SK-N-SH (cell line): ENCODE measurements at regions not wholly inside any gene's neighbourhood (a gene's known extent, or its start where the extent isn't known, plus 50 kb on each side); places are given as distances from the start of the nearest gene placed in this dataset.

Source experiments
- CTCF ChIA-PET: fragments of 300-600, 350-600 bp; formaldehyde crosslinking; extraction: SDS; loops from one replicate; lab custom pipeline; 2021; lab: Yijun Ruan, JAX
- POLR2A ChIA-PET: fragments of 350-600 bp; sonication (Branson Sonifier 250); formaldehyde crosslinking; extraction: SDS; loops from one replicate; lab custom pipeline; 2020; ENCODE audit warnings: antibody characterized with exemption, inconsistent platforms; lab: Yijun Ruan, JAX
- DNase-seq: peaks from one replicate; pipeline ENCODE4 v3.0.0; 2012
- H2AFZ ChIP-seq: fragments of 200-600 bp; sonication (generic); 2 replicates; pipeline ENCODE4 v1.8.1; 2016; ENCODE audit warnings: antibody characterized with exemption, mild to moderate bottlenecking, low read depth
- H3F3A ChIP-seq: fragments of 200-600 bp; sonication (generic); replicated peaks from 2 replicates; pipeline ENCODE3; 2016; ENCODE audit warnings: antibody characterized with exemption, mild to moderate bottlenecking; ENCODE audit not compliant: insufficient read depth
- H3K27ac ChIP-seq, 2 experiments: fragments of 200-500 bp in 1 of 2; fragments of 200-600 bp in 1 of 2; sonication (Bioruptor generic) in 1 of 2; sonication (generic), shearing (Covaris generic) in 1 of 2; 2 replicates each; pipeline versions ENCODE4 v1.5.1 to v1.6.1; 2014 to 2016; ENCODE audit warnings: low read depth in 2 of 2, inconsistent platforms in 1 of 2, low read length in 1 of 2, mild to moderate bottlenecking in 1 of 2, mixed read lengths in 1 of 2
- H3K27me3 ChIP-seq: fragments of 200-600 bp; sonication (generic), shearing (Covaris generic); 2 replicates; pipeline ENCODE4 v1.6.1; 2016; ENCODE audit warnings: mixed run types; ENCODE audit not compliant: insufficient read depth
- H3K36me3 ChIP-seq, 2 experiments: fragments of 200-500 bp in 1 of 2; fragments of 200-600 bp in 1 of 2; sonication (Bioruptor generic) in 1 of 2; sonication (generic) in 1 of 2; replicated peaks in 1 of 2; 2 replicates each; pipeline versions ENCODE3 to v1.5.1; 2014 to 2016; ENCODE audit warnings: low read length in 1 of 2, mild to moderate bottlenecking in 1 of 2; ENCODE audit not compliant: insufficient read depth in 2 of 2, control insufficient read depth in 1 of 2
- H3K4me1 ChIP-seq, 2 experiments: fragments of 200-500 bp in 1 of 2; fragments of 200-600 bp in 1 of 2; sonication (Bioruptor generic) in 1 of 2; sonication (generic), shearing (Covaris generic) in 1 of 2; 2 replicates each; pipeline versions ENCODE4 v1.5.1 to v1.6.1; 2014 to 2016; ENCODE audit warnings: low read depth in 1 of 2, low read length in 1 of 2, mixed run types in 1 of 2; ENCODE audit not compliant: insufficient read depth in 2 of 2, control insufficient read depth in 1 of 2
- H3K4me2 ChIP-seq: fragments of 200-600 bp; sonication (generic), shearing (Covaris generic); 2 replicates; pipeline ENCODE4 v1.6.1; 2017; ENCODE audit warnings: mixed run types
- H3K4me3 ChIP-seq, 2 experiments: fragments of 200-500 bp in 1 of 2; fragments of 200-600 bp in 1 of 2; sonication (Bioruptor generic) in 1 of 2; sonication (generic), shearing (Covaris generic) in 1 of 2; 2 replicates each; pipeline versions ENCODE4 v1.5.1 to v1.8.1; 2014 to 2016; ENCODE audit warnings: low read depth in 2 of 2, inconsistent platforms in 1 of 2, low read length in 1 of 2, mild to moderate bottlenecking in 1 of 2, mixed read lengths in 1 of 2, moderate library complexity in 1 of 2
- H3K79me2 ChIP-seq: fragments of 200-600 bp; sonication (generic); 2 replicates; pipeline ENCODE4 v1.8.1; 2017; ENCODE audit warnings: mild to moderate bottlenecking; ENCODE audit not compliant: insufficient read depth
- H3K9ac ChIP-seq: fragments of 200-600 bp; sonication (generic); 2 replicates; pipeline ENCODE4 v1.6.1; 2017; ENCODE audit warnings: mixed run types
- H3K9me2 ChIP-seq: fragments of 200-600 bp; sonication (generic); 2 replicates; pipeline ENCODE4 v1.6.1; 2017; ENCODE audit warnings: mixed run types
- H3K9me3 ChIP-seq: fragments of 200-600 bp; sonication (generic); 2 replicates; pipeline ENCODE4 v1.6.1; 2017; ENCODE audit warnings: mixed run types, mild to moderate bottlenecking, moderate library complexity
- H4K20me1 ChIP-seq: fragments of 200-600 bp; sonication (generic); 2 replicates; pipeline ENCODE4 v1.6.1; 2017; ENCODE audit warnings: mild to moderate bottlenecking, mixed run types; ENCODE audit not compliant: insufficient read depth
- CHD2 ChIP-seq: fragments of 150-350 bp; IDR thresholded peaks from 2 replicates; pipeline ENCODE4 v1.6.1; 2018; ENCODE audit warnings: low read length; ENCODE audit not compliant: partially characterized antibody
- CTCF ChIP-seq: fragments of 200-600 bp; sonication (generic); IDR thresholded peaks from 2 replicates; pipeline ENCODE4 v1.6.1; 2017; ENCODE audit warnings: antibody characterized with exemption, mild to moderate bottlenecking, moderate library complexity
- ELF1 ChIP-seq: IDR thresholded peaks from 2 replicates; pipeline ENCODE4 v1.4.0; 2012
- EZH2phosphoT487 ChIP-seq: fragments of 200-600 bp; sonication (generic); IDR thresholded peaks from 2 replicates; pipeline ENCODE4 v1.6.1; 2017; ENCODE audit warnings: low read depth, mixed run types, mild to moderate bottlenecking, antibody characterized with exemption, moderate library complexity, borderline replicate concordance
- FOXJ3 ChIP-seq: sonication (generic); formaldehyde crosslinking; IDR thresholded peaks from 2 replicates; pipeline ENCODE4 v1.5.1; 2020; ENCODE audit warnings: mild to moderate bottlenecking, missing genetic modification reagents
- FOXM1 ChIP-seq: IDR thresholded peaks from 2 replicates; pipeline ENCODE4 v1.4.0; 2012; ENCODE audit warnings: low read depth, mild to moderate bottlenecking
- GABPA ChIP-seq: IDR thresholded peaks from 2 replicates; pipeline ENCODE4 v1.4.0; 2012; ENCODE audit warnings: low read depth, mild to moderate bottlenecking
- GATA2 ChIP-seq: sonication (generic); formaldehyde crosslinking; IDR thresholded peaks from 2 replicates; pipeline ENCODE4 v1.5.0; 2020; ENCODE audit warnings: mild to moderate bottlenecking, missing genetic modification reagents
- JUND ChIP-seq: IDR thresholded peaks from 2 replicates; pipeline ENCODE4 v1.4.0; 2012
- MAX ChIP-seq: IDR thresholded peaks from 2 replicates; pipeline ENCODE4 v1.4.0; 2012; ENCODE audit warnings: low read depth
- MXI1 ChIP-seq: IDR thresholded peaks from 2 replicates; pipeline ENCODE4 v1.6.1; 2012; ENCODE audit warnings: mild to moderate bottlenecking, low read depth, low read length, improper control_type of control experiment
- NFIC ChIP-seq: IDR thresholded peaks from 2 replicates; pipeline ENCODE4 v1.4.0; 2012; ENCODE audit warnings: borderline replicate concordance
- NRF1 ChIP-seq: IDR thresholded peaks from 2 replicates; pipeline ENCODE4 v1.6.1; 2012; ENCODE audit warnings: low read depth, mild to moderate bottlenecking, low read length
- PBX3 ChIP-seq: IDR thresholded peaks from 2 replicates; pipeline ENCODE4; 2012
- POLR2AphosphoS5 ChIP-seq: IDR thresholded peaks from 2 replicates; pipeline ENCODE4 v1.6.1; 2012; ENCODE audit warnings: low read depth, low read length
- RAD21 ChIP-seq: IDR thresholded peaks from 2 replicates; pipeline ENCODE4 v1.6.1; 2012; ENCODE audit warnings: mild to moderate bottlenecking, low read length
- RCOR1 ChIP-seq: fragments of 150-350 bp; IDR thresholded peaks from 2 replicates; pipeline ENCODE4 v1.6.1; 2017; ENCODE audit warnings: antibody characterized with exemption, low read length
- RFX5 ChIP-seq: IDR thresholded peaks from 2 replicates; pipeline ENCODE4 v1.6.1; 2012; ENCODE audit warnings: mild to moderate bottlenecking, improper control_type of control experiment, low read length
- RXRA ChIP-seq: IDR thresholded peaks from 2 replicates; pipeline ENCODE4 v1.4.0; 2012; ENCODE audit warnings: low read depth, mild to moderate bottlenecking, borderline replicate concordance
- SMC3 ChIP-seq: IDR thresholded peaks from 2 replicates; pipeline ENCODE4 v1.6.1; 2012; ENCODE audit warnings: low read depth, low read length, improper control_type of control experiment
- TAF1 ChIP-seq: IDR thresholded peaks from 2 replicates; pipeline ENCODE4 v1.6.1; 2012; ENCODE audit warnings: low read depth, mild to moderate bottlenecking, low read length, moderate library complexity, borderline replicate concordance
- TCF12 ChIP-seq: IDR thresholded peaks from 2 replicates; pipeline ENCODE4 v1.4.0; 2012
- TEAD4 ChIP-seq: IDR thresholded peaks from 2 replicates; pipeline ENCODE4 v1.4.0; 2012; ENCODE audit warnings: mild to moderate bottlenecking, borderline replicate concordance; ENCODE audit not compliant: insufficient read depth
- USF1 ChIP-seq: IDR thresholded peaks from 2 replicates; pipeline ENCODE4 v1.4.0; 2012; ENCODE audit warnings: low read depth, borderline replicate concordance
- YY1 ChIP-seq: IDR thresholded peaks from 2 replicates; pipeline ENCODE4 v1.4.0; 2012; ENCODE audit warnings: low read depth, mild to moderate bottlenecking
- WGBS: methylation state at CpG from one replicate; pipeline ENCODE4 v1.1.6; 2017; ENCODE audit warnings: low lambda C conversion rate; 5-methylcytosine and 5-hydroxymethylcytosine counted together
- TF ChIP-seq, protein P1 (sequence below): fragments of 150-350 bp; IDR thresholded peaks from 2 replicates; pipeline ENCODE4 v1.6.1; 2016; ENCODE audit warnings: mild to moderate bottlenecking, low read depth, low read length
- TF ChIP-seq, protein P2 (sequence below): IDR thresholded peaks from 2 replicates; pipeline ENCODE4 v1.4.0; 2012; ENCODE audit warnings: low read depth, borderline replicate concordance
- TF ChIP-seq, protein P3 (sequence below): fragments of 150-350 bp; IDR thresholded peaks from 2 replicates; pipeline ENCODE4 v1.6.1; 2017; ENCODE audit warnings: antibody characterized with exemption, low read length, low read depth, borderline replicate concordance

- H3K9me2 ChIP-seq: no peaks in the 10 kb centered on the region
- H3F3A ChIP-seq: no peaks in the 10 kb centered on the region
- H2AFZ ChIP-seq: no peak overlapping the region
- peak; percentile 24 for DNase-seq
- H3K4me3 ChIP-seq: no peak overlapping the region
- WGBS: 26% methylated on average over 4 of the region's 4 CpGs
- ChIA-PET CTCF (no interaction called here), POLR2A (no interaction called here)
- H4K20me1 ChIP-seq: no peaks in the 10 kb centered on the region
- no peak overlapping the region for H3K9ac ChIP-seq
- H3K9me3 ChIP-seq: no peaks in the 10 kb centered on the region
- no peaks in the 10 kb centered on the region for H3K27me3 ChIP-seq
- H3K4me2 ChIP-seq: no peak overlapping the region
- H3K79me2 ChIP-seq: no peaks in the 10 kb centered on the region
- no peaks in the 10 kb centered on the region for H3K36me3 ChIP-seq
- H3K27ac ChIP-seq: peak overlapping the region; percentile 6 to 82; a peak in 3 of 4 replicates
- peaks cover 0 to 10% of the 10 kb centered on the region in 2 experiments; a peak in 2 of 4 replicates for H3K4me1 ChIP-seq
- TF ChIP-seq RFX5 (no peak), FOXM1 (0 out of 2 replicates have a peak, but pooled peaks have one; percentile 30), RAD21 (no peak), SMC3 (no peak), CTCF (no peak), TAF1 (no peak), ELF1 (peak; percentile 35; the same call in 1 of the 2 replicates), GATA2 (peak; percentile 48; the same call in 1 of the 2 replicates), MXI1 (peak; percentile 19; the same call in 1 of the 2 replicates), PBX3 (peak; percentile 82), JUND (peak; percentile 30; the same call in 1 of the 2 replicates), YY1 (no peak), RXRA (peak; percentile 48; the same call in 1 of the 2 replicates), NFIC (peak; percentile 40; the same call in 1 of the 2 replicates), FOXJ3 (0 out of 2 replicates have a peak, but pooled peaks have one; percentile 25), EZH2phosphoT487 (no peak), NRF1 (no peak), TCF12 (peak; percentile 88), TEAD4 (no peak), GABPA (no peak), CHD2 (no peak), USF1 (peak; percentile 31; the same call in 1 of the 2 replicates), MAX (no peak), RCOR1 (no peak), POLR2AphosphoS5 (peak; percentile 44; the same call in 1 of the 2 replicates)
- TF ChIP-seq, protein P1, sequence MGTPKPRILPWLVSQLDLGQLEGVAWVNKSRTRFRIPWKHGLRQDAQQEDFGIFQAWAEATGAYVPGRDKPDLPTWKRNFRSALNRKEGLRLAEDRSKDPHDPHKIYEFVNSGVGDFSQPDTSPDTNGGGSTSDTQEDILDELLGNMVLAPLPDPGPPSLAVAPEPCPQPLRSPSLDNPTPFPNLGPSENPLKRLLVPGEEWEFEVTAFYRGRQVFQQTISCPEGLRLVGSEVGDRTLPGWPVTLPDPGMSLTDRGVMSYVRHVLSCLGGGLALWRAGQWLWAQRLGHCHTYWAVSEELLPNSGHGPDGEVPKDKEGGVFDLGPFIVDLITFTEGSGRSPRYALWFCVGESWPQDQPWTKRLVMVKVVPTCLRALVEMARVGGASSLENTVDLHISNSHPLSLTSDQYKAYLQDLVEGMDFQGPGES: no peak
- TF ChIP-seq, protein P2, sequence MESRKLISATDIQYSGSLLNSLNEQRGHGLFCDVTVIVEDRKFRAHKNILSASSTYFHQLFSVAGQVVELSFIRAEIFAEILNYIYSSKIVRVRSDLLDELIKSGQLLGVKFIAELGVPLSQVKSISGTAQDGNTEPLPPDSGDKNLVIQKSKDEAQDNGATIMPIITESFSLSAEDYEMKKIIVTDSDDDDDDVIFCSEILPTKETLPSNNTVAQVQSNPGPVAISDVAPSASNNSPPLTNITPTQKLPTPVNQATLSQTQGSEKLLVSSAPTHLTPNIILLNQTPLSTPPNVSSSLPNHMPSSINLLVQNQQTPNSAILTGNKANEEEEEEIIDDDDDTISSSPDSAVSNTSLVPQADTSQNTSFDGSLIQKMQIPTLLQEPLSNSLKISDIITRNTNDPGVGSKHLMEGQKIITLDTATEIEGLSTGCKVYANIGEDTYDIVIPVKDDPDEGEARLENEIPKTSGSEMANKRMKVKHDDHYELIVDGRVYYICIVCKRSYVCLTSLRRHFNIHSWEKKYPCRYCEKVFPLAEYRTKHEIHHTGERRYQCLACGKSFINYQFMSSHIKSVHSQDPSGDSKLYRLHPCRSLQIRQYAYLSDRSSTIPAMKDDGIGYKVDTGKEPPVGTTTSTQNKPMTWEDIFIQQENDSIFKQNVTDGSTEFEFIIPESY: no peak
- TF ChIP-seq, protein P3, sequence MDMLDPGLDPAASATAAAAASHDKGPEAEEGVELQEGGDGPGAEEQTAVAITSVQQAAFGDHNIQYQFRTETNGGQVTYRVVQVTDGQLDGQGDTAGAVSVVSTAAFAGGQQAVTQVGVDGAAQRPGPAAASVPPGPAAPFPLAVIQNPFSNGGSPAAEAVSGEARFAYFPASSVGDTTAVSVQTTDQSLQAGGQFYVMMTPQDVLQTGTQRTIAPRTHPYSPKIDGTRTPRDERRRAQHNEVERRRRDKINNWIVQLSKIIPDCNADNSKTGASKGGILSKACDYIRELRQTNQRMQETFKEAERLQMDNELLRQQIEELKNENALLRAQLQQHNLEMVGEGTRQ: no peak
Measured at GRCh38 chr13:79628463-79628862, 147.5 kb downstream of the NDFIP2 start.
